Stomach (tissue), 4 donors: ENCODE measurements at regions not wholly inside any gene's neighbourhood (a gene's known extent, or its start where the extent isn't known, plus 50 kb on each side); places are given as distances from the start of the nearest gene placed in this dataset.

Experiments
- CTCF ChIP-seq, 7 experiments: fragments of 450-650 bp in 4 of 7; fragments of 200-600 bp in 3 of 7; sonication (generic) in 3 of 7; IDR thresholded peaks; one replicate each; pipeline ENCODE4 v1.5.1; 2016 to 2019; ENCODE audit warnings: antibody characterized with exemption in 7 of 7, control low read depth in 2 of 7, mild to moderate bottlenecking in 1 of 7
- POLR2AphosphoS5 ChIP-seq, 3 donors: sonication (generic); formaldehyde crosslinking; IDR thresholded peaks; one replicate each; pipeline ENCODE4 v1.6.1; 2016; ENCODE audit warnings: antibody characterized with exemption in 3 of 3

- TF ChIP-seq CTCF (IDR thresholded peaks at IDR 0.05) = no peak
- no peak for TF ChIP-seq POLR2AphosphoS5 (IDR thresholded peaks at IDR 0.05)
Observed at GRCh38 chr5:167792514-167792913, 498.9 kb upstream of the WWC1 start.
